Peyer's patch (tissue), 4 donors: ENCODE measurements at regions not wholly inside any gene's neighbourhood (a gene's known extent, or its start where the extent isn't known, plus 50 kb on each side); places are given as distances from the start of the nearest gene placed in this dataset.
A peak's percentile ranks its signal among the peaks of the same experiment; 100 is the strongest.

Experiments
- DNase-seq, 3 donors: peaks; one replicate each; pipeline ENCODE4 v3.0.0-alpha.2; 2017 to 2019
- H3K27ac ChIP-seq, 4 donors: fragments of 200-600 bp; sonication (generic); one replicate each; pipeline ENCODE4 v1.5.1; 2016 to 2019
- H3K27me3 ChIP-seq, 2 donors: fragments of 200-600 bp; sonication (generic); one replicate each; pipeline ENCODE4 v1.5.1; 2019
- H3K36me3 ChIP-seq, 3 donors: fragments of 200-600 bp; sonication (generic); one replicate each; pipeline ENCODE4 v1.5.1; 2016 to 2019
- H3K4me1 ChIP-seq, 4 donors: fragments of 200-600 bp; sonication (generic); one replicate each; pipeline ENCODE4 v1.5.1; 2016 to 2019
- H3K4me3 ChIP-seq, 4 donors: fragments of 200-600 bp; sonication (generic); 1 replicate in 3 of 4; 2 replicates in 1 of 4; pipeline ENCODE4 v1.5.1; 2016 to 2019; ENCODE audit warnings: mild to moderate bottlenecking in 1 of 4
- H3K9me3 ChIP-seq, 4 donors: fragments of 200-600 bp; sonication (generic); one replicate each; pipeline ENCODE4 v1.5.1; 2016 to 2019; ENCODE audit warnings: mild to moderate bottlenecking in 1 of 4
- POLR2A ChIP-seq, 2 donors: fragments of 450-650 bp; IDR thresholded peaks; one replicate each; pipeline ENCODE4 v1.5.1; 2017; ENCODE audit warnings: antibody characterized with exemption in 2 of 2, mild to moderate bottlenecking in 2 of 2, moderate library complexity in 2 of 2
- small RNA-seq, 2 donors: library from RNA; depleted of rRNA; stranded (forward); fragments of <200 nt; gene quantifications; one replicate each; pipeline ENCODE3, GENCODE V24; 2016
- TF ChIP-seq, protein P1 (sequence below), 6 experiments: fragments of 450-650 bp in 4 of 6; fragments of 200-600 bp in 2 of 6; sonication (generic) in 1 of 6; IDR thresholded peaks; one replicate each; pipeline ENCODE4 v1.5.1; 2017 to 2019; ENCODE audit warnings: antibody characterized with exemption in 6 of 6, mild to moderate bottlenecking in 3 of 6, moderate library complexity in 1 of 6

DNA sequence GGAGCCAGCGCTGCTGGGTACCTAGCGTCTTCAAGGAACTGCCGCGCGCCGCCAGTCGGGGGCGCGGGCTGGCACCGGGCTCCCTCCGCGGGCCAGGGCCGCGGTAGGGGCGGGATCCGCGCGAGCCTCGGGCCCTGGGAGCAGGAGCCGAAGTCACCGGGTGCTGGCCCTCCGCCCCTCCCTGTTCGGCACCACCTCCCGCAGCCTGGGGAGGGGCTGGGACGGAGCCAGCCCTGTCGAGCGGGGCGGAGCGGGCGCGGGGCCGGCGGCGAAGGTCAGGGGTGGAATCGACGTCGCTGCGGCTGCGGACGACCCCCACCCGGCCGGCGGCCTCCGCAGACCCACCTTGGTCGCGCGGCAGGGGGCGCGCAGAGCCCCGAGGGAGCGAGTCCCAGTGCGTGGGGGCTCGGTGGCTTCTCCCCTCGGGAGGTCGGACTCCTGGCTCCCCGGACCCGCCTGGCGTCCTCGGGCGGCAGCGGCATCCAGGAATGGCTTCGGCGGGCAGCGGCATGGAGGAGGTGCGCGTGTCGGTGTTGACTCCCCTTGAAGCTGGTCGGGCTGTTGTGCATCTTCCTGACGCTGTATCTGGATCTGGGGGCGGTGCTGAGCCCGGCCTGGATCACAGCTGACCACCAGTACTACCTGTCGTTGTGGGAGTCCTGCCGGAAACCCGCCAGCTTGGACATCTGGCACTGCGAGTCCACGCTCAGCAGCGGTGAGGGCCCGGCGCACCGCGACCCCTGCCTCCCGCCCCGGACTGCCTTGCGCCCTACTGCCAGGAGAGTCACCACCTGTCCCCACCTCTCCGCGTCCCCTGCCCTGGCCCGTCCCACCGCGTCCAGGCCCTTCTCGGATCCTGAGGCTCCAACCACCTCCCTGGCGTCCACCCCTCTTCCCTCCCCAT is 50.5 kb upstream of the FAM47C start:
- H3K9me3 ChIP-seq: no peaks in the 10 kb centered on the region
- H3K27me3 ChIP-seq: no peaks in the 10 kb centered on the region
- peak overlapping the region in 1 of 4 donors; percentile 32 for H3K4me3 ChIP-seq
- no peaks in the 10 kb centered on the region for H3K36me3 ChIP-seq
- H3K27ac ChIP-seq: no peak overlapping the region
- no peak for TF ChIP-seq POLR2A (IDR thresholded peaks at IDR 0.05)
- TF ChIP-seq, protein P1, sequence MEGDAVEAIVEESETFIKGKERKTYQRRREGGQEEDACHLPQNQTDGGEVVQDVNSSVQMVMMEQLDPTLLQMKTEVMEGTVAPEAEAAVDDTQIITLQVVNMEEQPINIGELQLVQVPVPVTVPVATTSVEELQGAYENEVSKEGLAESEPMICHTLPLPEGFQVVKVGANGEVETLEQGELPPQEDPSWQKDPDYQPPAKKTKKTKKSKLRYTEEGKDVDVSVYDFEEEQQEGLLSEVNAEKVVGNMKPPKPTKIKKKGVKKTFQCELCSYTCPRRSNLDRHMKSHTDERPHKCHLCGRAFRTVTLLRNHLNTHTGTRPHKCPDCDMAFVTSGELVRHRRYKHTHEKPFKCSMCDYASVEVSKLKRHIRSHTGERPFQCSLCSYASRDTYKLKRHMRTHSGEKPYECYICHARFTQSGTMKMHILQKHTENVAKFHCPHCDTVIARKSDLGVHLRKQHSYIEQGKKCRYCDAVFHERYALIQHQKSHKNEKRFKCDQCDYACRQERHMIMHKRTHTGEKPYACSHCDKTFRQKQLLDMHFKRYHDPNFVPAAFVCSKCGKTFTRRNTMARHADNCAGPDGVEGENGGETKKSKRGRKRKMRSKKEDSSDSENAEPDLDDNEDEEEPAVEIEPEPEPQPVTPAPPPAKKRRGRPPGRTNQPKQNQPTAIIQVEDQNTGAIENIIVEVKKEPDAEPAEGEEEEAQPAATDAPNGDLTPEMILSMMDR (IDR thresholded peaks at IDR 0.05): no peak
- peaks cover 0 to 4% (median 0%) of the 10 kb centered on the region in 4 donors for H3K4me1 ChIP-seq
- no peak for DNase-seq

Small RNAs in the stretch of these regions (small RNA-seq; reads per million reads assigned to genes)
- gene BX842568.4: 0 reads per million in 2 donors
